ENCODE measurements at regions not wholly inside any gene's neighbourhood (a gene's known extent, or its start where the extent isn't known, plus 50 kb on each side); places are given as distances from the start of the nearest gene placed in this dataset.

GRCh38 chr20:62557999-62558408 is 82.2 kb upstream of the GATA5 start:
- Histone ChIP-seq H3F3A (ENCODE audit: insufficient read depth, low read length) (no peaks in the 10 kb centered on the region), H3K9me3 (replicated peaks; ENCODE audit: insufficient read depth, low read length) (no peaks in the 10 kb centered on the region), H3K27me3 (replicated peaks; ENCODE audit: insufficient read depth, low read length) (peaks cover 100% of the 10 kb centered on the region), H3K27ac (ENCODE audit: low read length) (no peak overlapping the region), H2AFZ (ENCODE audit: low read length) (no peak overlapping the region), H3K9me2 (replicated peaks; ENCODE audit: insufficient read depth, low read length) (no peaks in the 10 kb centered on the region), H3K36me3 (replicated peaks; ENCODE audit: insufficient read depth, low read length) (no peaks in the 10 kb centered on the region), H3K4me1 (ENCODE audit: low read length) (no peaks in the 10 kb centered on the region), H3K4me2 (ENCODE audit: low read depth, low read length) (no peak overlapping the region), H4K20me1 (ENCODE audit: insufficient read depth, low read length) (no peaks in the 10 kb centered on the region), H3K9ac (ENCODE audit: low read length) (no peak overlapping the region), H3K4me3 (ENCODE audit: low read length) (no peak overlapping the region), H3K79me2 (ENCODE audit: low read length) (no peaks in the 10 kb centered on the region)
- TF ChIP-seq CTCF (IDR thresholded peaks at IDR 0.05; ENCODE audit: low read length) (no peak), EZH2 (optimal IDR thresholded peaks at IDR 0.05; ENCODE audit: low read depth, low read length) (no peak), EZH2phosphoT487 (IDR thresholded peaks at IDR 0.05; ENCODE audit: low read length) (no peak)
- no peak for DNase-seq

- no peak overlapping the region for H3K4me2 ChIP-seq (ENCODE audit: low read depth, low read length)
- no peak for DNase-seq
- H3K9ac ChIP-seq (ENCODE audit: low read length): no peak overlapping the region
- H3K9me2 ChIP-seq (replicated peaks; ENCODE audit: insufficient read depth, low read length): no peaks in the 10 kb centered on the region
- no peak overlapping the region for H2AFZ ChIP-seq (ENCODE audit: low read length)
- H3K79me2 ChIP-seq (ENCODE audit: low read length): no peaks in the 10 kb centered on the region
- peaks cover 100% of the 10 kb centered on the region for H3K27me3 ChIP-seq (replicated peaks; ENCODE audit: insufficient read depth, low read length)
- no peak overlapping the region for H3K27ac ChIP-seq (ENCODE audit: low read length)
- no peaks in the 10 kb centered on the region for H3K36me3 ChIP-seq (replicated peaks; ENCODE audit: insufficient read depth, low read length)
- no peaks in the 10 kb centered on the region for H3K4me1 ChIP-seq (ENCODE audit: low read length)
- H4K20me1 ChIP-seq (ENCODE audit: insufficient read depth, low read length): no peaks in the 10 kb centered on the region
- H3K9me3 ChIP-seq (replicated peaks; ENCODE audit: insufficient read depth, low read length): no peaks in the 10 kb centered on the region
- TF ChIP-seq CTCF (IDR thresholded peaks at IDR 0.05; ENCODE audit: low read length) (no peak), EZH2phosphoT487 (IDR thresholded peaks at IDR 0.05; ENCODE audit: low read length) (no peak), EZH2 (optimal IDR thresholded peaks at IDR 0.05; ENCODE audit: low read depth, low read length) (no peak)
- no peaks in the 10 kb centered on the region for H3F3A ChIP-seq (ENCODE audit: insufficient read depth, low read length)
- no peak overlapping the region for H3K4me3 ChIP-seq (ENCODE audit: low read length)
These were observed 83.0 kb upstream of the GATA5 start for GRCh38 chr20:62558779-62559178.

- no peaks in the 10 kb centered on the region for H3K36me3 ChIP-seq (replicated peaks; ENCODE audit: insufficient read depth, low read length)
- H4K20me1 ChIP-seq (ENCODE audit: insufficient read depth, low read length): no peaks in the 10 kb centered on the region
- H3K79me2 ChIP-seq (ENCODE audit: low read length): no peaks in the 10 kb centered on the region
- H3K27ac ChIP-seq (ENCODE audit: low read length): no peak overlapping the region
- no peaks in the 10 kb centered on the region for H3K4me1 ChIP-seq (ENCODE audit: low read length)
- peaks cover 100% of the 10 kb centered on the region for H3K27me3 ChIP-seq (replicated peaks; ENCODE audit: insufficient read depth, low read length)
- H3K9me2 ChIP-seq (replicated peaks; ENCODE audit: insufficient read depth, low read length): no peaks in the 10 kb centered on the region
- H3F3A ChIP-seq (ENCODE audit: insufficient read depth, low read length): no peaks in the 10 kb centered on the region
- TF ChIP-seq EZH2 (optimal IDR thresholded peaks at IDR 0.05; ENCODE audit: low read depth, low read length): no peak
- TF ChIP-seq EZH2phosphoT487 (IDR thresholded peaks at IDR 0.05; ENCODE audit: low read length): no peak
- TF ChIP-seq CTCF (IDR thresholded peaks at IDR 0.05; ENCODE audit: low read length): no peak
- no peak for DNase-seq
- H3K4me2 ChIP-seq (ENCODE audit: low read depth, low read length): no peak overlapping the region
- H2AFZ ChIP-seq (ENCODE audit: low read length): no peak overlapping the region
- no peak overlapping the region for H3K9ac ChIP-seq (ENCODE audit: low read length)
- no peak overlapping the region for H3K4me3 ChIP-seq (ENCODE audit: low read length)
- H3K9me3 ChIP-seq (replicated peaks; ENCODE audit: insufficient read depth, low read length): no peaks in the 10 kb centered on the region
These were observed 82.1 kb upstream of the SLCO4A1 start for GRCh38 chr20:62560162-62560561.
